Natural killer cell (primary cell): ENCODE measurements at regions not wholly inside any gene's neighbourhood (a gene's known extent, or its start where the extent isn't known, plus 50 kb on each side); places are given as distances from the start of the nearest gene placed in this dataset.

Source experiments
- ATAC-seq, 3 donors: fragments of 150-1000 bp in 2 of 3; fragments of 200-7000 bp in 1 of 3; cut with Tn5 transposase; 1 replicate in 1 of 3; 2 replicates in 2 of 3; pipeline ENCODE4 v1.10.0; 2021; ENCODE audit warnings: mild to moderate bottlenecking in 2 of 3, moderate library complexity in 2 of 3
- DNase-seq, 2 donors: peaks; one replicate each; pipeline versions ENCODE4 v3.0.0 to v3.0.0-alpha.2; 2013 to 2021; ENCODE audit warnings: mixed read lengths in 1 of 2
- H3K27ac ChIP-seq: one replicate; pipeline ENCODE4 v1.5.1; 2013; ENCODE audit warnings: mild to moderate bottlenecking, low read length
- H3K27me3 ChIP-seq: one replicate; pipeline ENCODE4 v1.6.1; 2013; ENCODE audit warnings: low read length; ENCODE audit not compliant: control insufficient read depth, insufficient read depth
- H3K36me3 ChIP-seq: one replicate; pipeline ENCODE4 v1.6.1; 2013; ENCODE audit warnings: low read length; ENCODE audit not compliant: control insufficient read depth, insufficient read depth
- H3K4me1 ChIP-seq: one replicate; pipeline ENCODE4 v1.6.1; 2013; ENCODE audit warnings: low read length; ENCODE audit not compliant: control insufficient read depth, insufficient read depth
- H3K4me3 ChIP-seq: one replicate; pipeline ENCODE4 v1.5.1; 2013; ENCODE audit warnings: low read length
- H3K9me3 ChIP-seq: one replicate; pipeline ENCODE4 v1.6.1; 2013; ENCODE audit warnings: low read length; ENCODE audit not compliant: control insufficient read depth, insufficient read depth
- H3K27ac Mint-ChIP-seq, 2 donors: one replicate each; pipeline ENCODE4 v1.8.0; 2022; ENCODE audit warnings: mild to moderate bottlenecking in 2 of 2, mixed read lengths in 2 of 2, moderate library complexity in 1 of 2
- H3K27me3 Mint-ChIP-seq, 2 donors: one replicate each; pipeline ENCODE4 v1.8.0; 2022; ENCODE audit warnings: low read depth in 2 of 2, mixed read lengths in 2 of 2
- H3K36me3 Mint-ChIP-seq: one replicate; pipeline ENCODE4 v1.8.0; 2022; ENCODE audit warnings: mixed read lengths
- H3K4me1 Mint-ChIP-seq, 2 donors: one replicate each; pipeline ENCODE4 v1.8.0; 2022; ENCODE audit warnings: mixed read lengths in 2 of 2
- H3K4me3 Mint-ChIP-seq: one replicate; pipeline ENCODE4 v1.8.0; 2022; ENCODE audit warnings: mild to moderate bottlenecking, moderate library complexity, mixed read lengths
- H3K9me3 Mint-ChIP-seq, 2 donors: one replicate each; pipeline ENCODE4 v1.8.0; 2022; ENCODE audit warnings: mixed read lengths in 2 of 2
- WGBS: methylation state at CpG from one replicate; pipeline ENCODE4 v1.1.7; 2013; ENCODE audit warnings: missing lambda C conversion rate; ENCODE audit not compliant: insufficient coverage; 5-methylcytosine and 5-hydroxymethylcytosine counted together
- intact Hi-C: fragments of 100-400 bp; cut with micrococcal nuclease; formaldehyde crosslinking; loops from one replicate; pipeline ENCODE4 v1.14.2; 2022
- TF ChIP-seq, protein P1 (sequence below): fragments of 200-600 bp; IDR thresholded peaks from one replicate; pipeline ENCODE4 v1.8.0; 2022; ENCODE audit warnings: antibody characterized with exemption

DNA sequence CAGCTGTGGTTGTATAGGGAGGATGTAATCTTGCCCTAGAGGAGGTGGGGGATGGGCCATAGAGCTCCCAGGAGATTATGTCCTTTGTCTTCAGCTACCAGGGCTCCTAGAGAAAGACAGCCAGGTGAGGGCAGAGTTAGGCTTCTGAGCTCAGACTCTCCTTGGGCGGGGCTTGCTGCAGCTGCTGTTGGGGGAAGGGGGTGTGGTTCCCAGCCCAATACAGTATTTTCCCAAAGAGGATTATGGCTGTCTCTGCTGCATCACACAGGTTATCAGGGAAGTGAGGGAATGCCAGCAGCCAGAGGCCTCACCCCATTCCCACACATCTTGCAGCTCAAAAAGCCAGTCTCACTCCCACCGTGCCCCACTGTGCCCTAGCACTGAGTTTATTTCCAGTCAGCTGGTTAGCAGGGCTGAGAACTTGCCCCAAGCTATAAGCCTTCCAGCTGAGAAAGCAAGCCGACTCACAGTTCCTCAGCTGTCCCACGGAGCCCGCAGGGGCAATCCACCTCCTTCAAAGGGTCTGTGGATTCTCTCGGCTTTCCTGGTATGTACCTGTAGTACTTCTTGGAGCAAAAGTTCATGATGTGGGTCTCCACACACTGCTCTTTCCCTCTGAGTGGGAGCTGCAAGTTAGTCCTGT, 217.3 kb upstream of the CPNE8 start:
- intact Hi-C loops: no loop called here
- DNase-seq (no peak), ATAC-seq (no peak)
- Mint-ChIP-seq H3K27ac (no peak overlapping the region), H3K4me1 (no peaks in the 10 kb centered on the region), H3K4me3 (no peak overlapping the region), H3K27me3 (no peaks in the 10 kb centered on the region), H3K36me3 (no peaks in the 10 kb centered on the region), H3K9me3 (peaks cover 2 to 3% of the 10 kb centered on the region in 2 donors)
- Histone ChIP-seq H3K9me3 (no peaks in the 10 kb centered on the region), H3K4me3 (no peak overlapping the region), H3K27ac (no peak overlapping the region), H3K27me3 (no peaks in the 10 kb centered on the region), H3K4me1 (no peaks in the 10 kb centered on the region), H3K36me3 (no peaks in the 10 kb centered on the region)
- WGBS: 87% methylated on average over 6 of the region's 6 CpGs
- TF ChIP-seq, protein P1, sequence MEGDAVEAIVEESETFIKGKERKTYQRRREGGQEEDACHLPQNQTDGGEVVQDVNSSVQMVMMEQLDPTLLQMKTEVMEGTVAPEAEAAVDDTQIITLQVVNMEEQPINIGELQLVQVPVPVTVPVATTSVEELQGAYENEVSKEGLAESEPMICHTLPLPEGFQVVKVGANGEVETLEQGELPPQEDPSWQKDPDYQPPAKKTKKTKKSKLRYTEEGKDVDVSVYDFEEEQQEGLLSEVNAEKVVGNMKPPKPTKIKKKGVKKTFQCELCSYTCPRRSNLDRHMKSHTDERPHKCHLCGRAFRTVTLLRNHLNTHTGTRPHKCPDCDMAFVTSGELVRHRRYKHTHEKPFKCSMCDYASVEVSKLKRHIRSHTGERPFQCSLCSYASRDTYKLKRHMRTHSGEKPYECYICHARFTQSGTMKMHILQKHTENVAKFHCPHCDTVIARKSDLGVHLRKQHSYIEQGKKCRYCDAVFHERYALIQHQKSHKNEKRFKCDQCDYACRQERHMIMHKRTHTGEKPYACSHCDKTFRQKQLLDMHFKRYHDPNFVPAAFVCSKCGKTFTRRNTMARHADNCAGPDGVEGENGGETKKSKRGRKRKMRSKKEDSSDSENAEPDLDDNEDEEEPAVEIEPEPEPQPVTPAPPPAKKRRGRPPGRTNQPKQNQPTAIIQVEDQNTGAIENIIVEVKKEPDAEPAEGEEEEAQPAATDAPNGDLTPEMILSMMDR: no peak

DNA sequence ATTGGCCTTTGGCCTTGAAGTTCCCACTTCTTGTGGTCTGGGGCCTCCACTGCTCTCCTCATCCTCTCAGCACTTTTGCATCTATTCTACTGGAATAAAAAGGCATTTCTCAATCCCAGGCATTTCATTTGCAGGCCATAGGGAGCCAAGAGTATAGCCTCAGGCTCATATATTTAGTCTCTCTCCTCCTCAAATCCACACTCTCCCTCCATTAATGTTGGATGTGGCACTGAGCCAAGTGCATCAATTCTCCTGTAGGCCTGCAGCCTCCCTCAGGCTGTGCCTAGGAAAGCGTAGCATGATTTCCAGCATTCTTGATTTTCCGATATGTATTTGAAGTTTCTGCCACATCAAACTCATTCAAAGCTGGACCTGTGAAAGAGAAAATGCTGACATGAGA, 211.5 kb upstream of the CPNE8 start:
- TF ChIP-seq, protein P1: no peak
- no peaks in the 10 kb centered on the region for H3K4me1 ChIP-seq
- no peaks in the 10 kb centered on the region for H3K9me3 ChIP-seq
- Mint-ChIP-seq H3K27me3 (no peaks in the 10 kb centered on the region), H3K4me3 (no peak overlapping the region), H3K4me1 (no peaks in the 10 kb centered on the region), H3K36me3 (no peaks in the 10 kb centered on the region), H3K27ac (no peak overlapping the region), H3K9me3 (peaks cover 1 to 2% of the 10 kb centered on the region in 2 donors)
- no peak overlapping the region for H3K27ac ChIP-seq
- no peaks in the 10 kb centered on the region for H3K36me3 ChIP-seq
- H3K27me3 ChIP-seq: no peaks in the 10 kb centered on the region
- intact Hi-C loops: no loop called here
- H3K4me3 ChIP-seq: no peak overlapping the region
- ATAC-seq (no peak), DNase-seq (no peak)
- WGBS: 94% methylated on average over 2 of the region's 2 CpGs

DNA sequence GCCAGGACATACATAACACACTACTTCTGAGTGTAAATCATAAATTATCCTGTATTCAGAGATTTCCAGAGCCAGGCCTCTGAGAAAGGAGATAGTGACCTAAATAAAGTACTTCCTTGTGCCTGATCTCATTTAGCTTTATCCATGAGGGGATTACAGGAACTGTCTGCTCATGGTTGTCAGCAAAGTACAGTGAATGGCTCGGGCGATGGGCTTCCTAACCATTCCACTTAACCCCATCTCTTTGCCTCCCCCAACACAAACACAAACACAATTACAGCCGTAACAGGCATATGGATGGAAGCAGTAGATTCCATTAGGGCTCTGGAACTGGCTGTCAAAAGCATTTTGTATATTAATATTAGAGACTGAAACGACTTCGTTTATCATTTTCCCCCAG, 206.7 kb upstream of the CPNE8 start:
- Histone ChIP-seq H3K27ac (no peak overlapping the region), H3K9me3 (no peaks in the 10 kb centered on the region), H3K4me3 (no peak overlapping the region), H3K4me1 (no peaks in the 10 kb centered on the region), H3K36me3 (no peaks in the 10 kb centered on the region), H3K27me3 (no peaks in the 10 kb centered on the region)
- no peak overlapping the region for H3K4me3 Mint-ChIP-seq
- 90% methylated on average over 2 of the region's 5 CpGs for WGBS
- H3K9me3 Mint-ChIP-seq: peaks cover 0 to 2% of the 10 kb centered on the region in 2 donors
- H3K4me1 Mint-ChIP-seq: no peaks in the 10 kb centered on the region
- ATAC-seq (no peak), DNase-seq (no peak)
- no peaks in the 10 kb centered on the region for H3K36me3 Mint-ChIP-seq
- no peak overlapping the region for H3K27ac Mint-ChIP-seq
- TF ChIP-seq, protein P1: no peak
- intact Hi-C loops: no loop called here
- no peaks in the 10 kb centered on the region for H3K27me3 Mint-ChIP-seq

DNA sequence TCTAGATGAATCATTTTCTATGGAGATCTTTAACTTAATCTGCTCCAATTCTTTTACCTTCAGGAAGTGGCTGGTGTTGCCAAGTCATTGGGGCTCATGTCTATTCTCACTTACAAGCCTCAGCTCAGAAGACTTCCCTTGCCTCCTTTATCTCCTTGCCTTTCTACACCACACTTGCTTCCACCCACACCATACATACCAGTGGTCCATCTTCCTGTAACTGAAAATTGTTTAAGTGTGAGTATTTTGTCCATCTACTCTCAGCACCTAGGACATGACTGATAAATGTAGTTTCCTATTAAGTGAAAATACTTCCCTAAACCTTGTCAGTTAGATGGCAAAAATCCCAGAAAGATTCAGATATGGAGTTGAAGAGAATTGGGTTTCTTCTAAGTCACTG, 199.7 kb upstream of the CPNE8 start:
- intact Hi-C loops: loop anchor here (10.0 kb wide), 1 partner anchor 970 kb away; no protein-coding TSS in a partner anchor
- ATAC-seq (no peak), DNase-seq (no peak)
- Mint-ChIP-seq H3K4me3 (no peak overlapping the region), H3K9me3 (no peaks in the 10 kb centered on the region), H3K4me1 (peaks cover 0 to 6% of the 10 kb centered on the region in 2 donors), H3K27ac (no peak overlapping the region), H3K27me3 (no peaks in the 10 kb centered on the region), H3K36me3 (no peaks in the 10 kb centered on the region)
- H3K27ac ChIP-seq: no peak overlapping the region
- H3K4me3 ChIP-seq: no peak overlapping the region
- TF ChIP-seq, protein P1: no peak
- no peaks in the 10 kb centered on the region for H3K9me3 ChIP-seq
- no peaks in the 10 kb centered on the region for H3K27me3 ChIP-seq
- no peaks in the 10 kb centered on the region for H3K36me3 ChIP-seq
- H3K4me1 ChIP-seq: no peaks in the 10 kb centered on the region
